K562 (cell line): ENCODE measurements at regions not wholly inside any gene's neighbourhood (a gene's known extent, or its start where the extent isn't known, plus 50 kb on each side); places are given as distances from the start of the nearest gene placed in this dataset.

Experiments used
- BCLAF1 ChIP-seq, 2 experiments: fragments of 450-650 bp in 1 of 2; IDR thresholded peaks; 2 replicates each; pipeline ENCODE4 v1.6.1; 2011 to 2017; ENCODE audit warnings: low read depth in 2 of 2, antibody characterized with exemption in 1 of 2, borderline replicate concordance in 1 of 2, low read length in 1 of 2, mild to moderate bottlenecking in 1 of 2, mixed read lengths in 1 of 2; ENCODE audit not compliant: control insufficient read depth in 1 of 2
- CC2D1A ChIP-seq: fragments of 450-650 bp; IDR thresholded peaks from 2 replicates; pipeline ENCODE4 v1.6.1; 2017; ENCODE audit warnings: mild to moderate bottlenecking
- CLOCK ChIP-seq: fragments of 250-450 bp; sonication (Bioruptor Pico); IDR thresholded peaks from 2 replicates; pipeline ENCODE4 v1.4.0; 2020; ENCODE audit warnings: mild to moderate bottlenecking, moderate library complexity, borderline replicate concordance
- GATAD2A ChIP-seq: fragments of 450-650 bp; IDR thresholded peaks from 2 replicates; pipeline ENCODE4 v1.6.1; 2017
- KDM1A ChIP-seq, 2 experiments: fragments of 450-650 bp; IDR thresholded peaks; 2 replicates each; pipeline ENCODE4 v1.6.1; 2016; ENCODE audit warnings: mild to moderate bottlenecking in 2 of 2
- MAFK ChIP-seq: IDR thresholded peaks from 2 replicates; pipeline ENCODE4 v1.6.1; 2011; ENCODE audit warnings: low read length, improper control_type of control experiment
- PHF8 ChIP-seq: fragments of 200-600 bp; sonication (generic); IDR thresholded peaks from 2 replicates; pipeline ENCODE4 v1.6.1; 2012; ENCODE audit warnings: mixed run types, mild to moderate bottlenecking, inconsistent platforms, low read length, moderate library complexity, borderline replicate concordance
- SFPQ ChIP-seq: fragments of 200-400 bp; formaldehyde crosslinking; IDR thresholded peaks from 2 replicates; pipeline ENCODE4 v1.6.1; 2017; ENCODE audit warnings: mild to moderate bottlenecking, low read depth, low read length, moderate library complexity
- SMC3 ChIP-seq: conservative IDR thresholded peaks from 2 replicates; pipeline ENCODE4 v1.6.1; 2011; ENCODE audit warnings: low read depth, low read length, improper control_type of control experiment; ENCODE audit not compliant: insufficient read depth
- STAG1 ChIP-seq: sonication (generic); formaldehyde crosslinking; IDR thresholded peaks from 2 replicates; pipeline ENCODE4 v1.5.0; 2020; ENCODE audit warnings: missing genetic modification reagents, borderline replicate concordance
- THAP7 ChIP-seq: fragments of 250-450 bp; sonication (Bioruptor Pico); IDR thresholded peaks from 2 replicates; pipeline ENCODE4 v1.5.0; 2021
- VEZF1 ChIP-seq: fragments of 200-800 bp; sonication (Bioruptor generic); IDR thresholded peaks from 2 replicates; pipeline ENCODE4 v1.6.1; 2017; ENCODE audit warnings: missing genetic modification characterization, missing compliant biosample characterization
- ZNF24 ChIP-seq: fragments of 450-650 bp; IDR thresholded peaks from 2 replicates; pipeline ENCODE4 v1.6.1; 2016
- ZNF398 ChIP-seq: fragments of 250-450 bp; sonication (Bioruptor Pico); IDR thresholded peaks from 2 replicates; pipeline ENCODE4 v1.8.0; 2021; ENCODE audit warnings: moderate library complexity, mild to moderate bottlenecking, inconsistent platforms

GRCh38 chr2:126776692-126777619 is 121.0 kb downstream of the GYPC start (continued):
- TF ChIP-seq ZNF398 (no peak), ZNF24 (no peak), GATAD2A (no peak), CC2D1A (peak; percentile 41; the same call in 1 of the 2 replicates), MAFK (peak; percentile 19; the same call in 1 of the 2 replicates), KDM1A (IDR thresholded peaks at IDR 0.05) (no peak), STAG1 (peak; percentile 98), PHF8 (no peak; the same call in 1 of the 2 replicates), THAP7 (CRISPR knock-in tag) (no peak), CLOCK (CRISPR knock-in tag) (no peak), VEZF1 (CRISPR knock-in tag) (peak; percentile 39; the same call in 1 of the 2 replicates), BCLAF1 (IDR thresholded peaks at IDR 0.05; ENCODE audit: borderline replicate concordance in 1 of 2, control insufficient read depth in 1 of 2, low read depth in 2 of 2, low read length in 1 of 2) (no peak), SFPQ (no peak), SMC3 (peak; percentile 94)
